WTC11 (cell line): ENCODE measurements at regions not wholly inside any gene's neighbourhood (a gene's known extent, or its start where the extent isn't known, plus 50 kb on each side); places are given as distances from the start of the nearest gene placed in this dataset.

Experiments used
- CREB1 ChIP-seq: sonication (generic); formaldehyde crosslinking; IDR thresholded peaks from 2 replicates; pipeline ENCODE4 v1.8.0; 2023; ENCODE audit warnings: mild to moderate bottlenecking, missing genetic modification reagents
- ETV6 ChIP-seq: sonication (generic); formaldehyde crosslinking; IDR thresholded peaks from 2 replicates; pipeline ENCODE4 v1.8.1; 2022; ENCODE audit warnings: mild to moderate bottlenecking, missing genetic modification reagents
- NFYB ChIP-seq: sonication (generic); formaldehyde crosslinking; conservative IDR thresholded peaks from 2 replicates; pipeline ENCODE4 v1.8.0; 2022; ENCODE audit warnings: low read depth, missing genetic modification reagents
- TCF7 ChIP-seq: sonication (generic); formaldehyde crosslinking; IDR thresholded peaks from 2 replicates; pipeline ENCODE4 v1.8.0; 2022; ENCODE audit warnings: mild to moderate bottlenecking, low read depth, missing genetic modification reagents, moderate library complexity
- USF2 ChIP-seq: sonication (generic); formaldehyde crosslinking; IDR thresholded peaks from 2 replicates; pipeline ENCODE4 v1.8.1; 2023; ENCODE audit warnings: mild to moderate bottlenecking, missing genetic modification reagents, moderate library complexity
- ZNF121 ChIP-seq: sonication (generic); formaldehyde crosslinking; IDR thresholded peaks from 2 replicates; pipeline ENCODE4 v1.8.0; 2023; ENCODE audit warnings: missing genetic modification reagents
- TF ChIP-seq, protein P1 (sequence below): fragments of 200-600 bp; IDR thresholded peaks from 2 replicates; pipeline ENCODE4 v1.8.0; 2022; ENCODE audit warnings: antibody characterized with exemption

DNA sequence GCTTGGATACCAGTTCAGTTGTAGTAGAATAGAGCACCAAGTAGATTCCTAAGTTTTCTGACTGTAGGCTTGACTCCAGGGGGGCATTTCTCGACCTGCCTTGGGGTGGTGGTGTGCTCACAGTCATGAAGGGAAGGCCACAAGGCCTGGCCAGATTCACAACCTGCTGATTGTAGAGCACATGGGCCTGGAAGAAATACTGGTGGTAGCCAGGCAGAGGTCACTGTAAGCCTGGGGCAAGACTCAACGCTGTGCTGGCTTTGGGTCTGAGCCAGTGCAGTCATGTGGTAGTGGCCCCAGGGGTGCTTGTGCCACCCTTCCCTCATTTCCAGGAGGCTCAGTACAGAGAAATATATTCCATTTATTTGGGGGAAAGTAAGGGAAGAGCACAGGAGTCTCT, 832.3 kb upstream of the SLC10A2 start:
- TF ChIP-seq USF2 (CRISPR knock-in tag) (no peak), ZNF121 (no peak), TCF7 (CRISPR knock-in tag) (no peak), NFYB (no peak), CREB1 (CRISPR knock-in tag) (no peak), ETV6 (CRISPR knock-in tag) (no peak)
- TF ChIP-seq, protein P1, sequence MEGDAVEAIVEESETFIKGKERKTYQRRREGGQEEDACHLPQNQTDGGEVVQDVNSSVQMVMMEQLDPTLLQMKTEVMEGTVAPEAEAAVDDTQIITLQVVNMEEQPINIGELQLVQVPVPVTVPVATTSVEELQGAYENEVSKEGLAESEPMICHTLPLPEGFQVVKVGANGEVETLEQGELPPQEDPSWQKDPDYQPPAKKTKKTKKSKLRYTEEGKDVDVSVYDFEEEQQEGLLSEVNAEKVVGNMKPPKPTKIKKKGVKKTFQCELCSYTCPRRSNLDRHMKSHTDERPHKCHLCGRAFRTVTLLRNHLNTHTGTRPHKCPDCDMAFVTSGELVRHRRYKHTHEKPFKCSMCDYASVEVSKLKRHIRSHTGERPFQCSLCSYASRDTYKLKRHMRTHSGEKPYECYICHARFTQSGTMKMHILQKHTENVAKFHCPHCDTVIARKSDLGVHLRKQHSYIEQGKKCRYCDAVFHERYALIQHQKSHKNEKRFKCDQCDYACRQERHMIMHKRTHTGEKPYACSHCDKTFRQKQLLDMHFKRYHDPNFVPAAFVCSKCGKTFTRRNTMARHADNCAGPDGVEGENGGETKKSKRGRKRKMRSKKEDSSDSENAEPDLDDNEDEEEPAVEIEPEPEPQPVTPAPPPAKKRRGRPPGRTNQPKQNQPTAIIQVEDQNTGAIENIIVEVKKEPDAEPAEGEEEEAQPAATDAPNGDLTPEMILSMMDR: no peak
